ENCODE measurements at regions not wholly inside any gene's neighbourhood (a gene's known extent, or its start where the extent isn't known, plus 50 kb on each side); places are given as distances from the start of the nearest gene placed in this dataset.
"Not testable (repeated sequence)": the region's sequence is repeated elsewhere in the genome, so short reads cannot be mapped to it uniquely, and the experiment has no call there.

DNA sequence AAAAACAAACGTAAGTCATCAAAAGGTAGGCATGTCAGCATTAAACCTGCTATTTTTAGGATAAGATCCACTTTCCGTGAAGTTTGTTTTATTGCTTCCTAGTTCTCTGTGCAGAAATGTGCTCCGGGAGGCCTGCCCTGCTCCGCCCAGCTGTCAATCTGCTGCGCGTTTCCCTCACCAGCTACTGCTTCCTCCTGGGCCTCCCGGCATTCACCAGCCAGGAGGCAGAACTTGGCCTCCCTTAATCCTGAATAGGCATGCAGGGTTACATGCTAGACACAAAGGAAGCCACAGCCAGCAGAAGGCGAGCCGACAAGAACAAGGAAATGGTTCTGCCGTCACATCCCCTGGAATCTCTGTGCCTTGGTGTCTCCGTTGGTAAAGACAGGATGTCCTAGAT is 386.2 kb downstream of the IRS2 start:
- Mint-ChIP-seq H3K4me1 (no peaks in the 10 kb centered on the region), H3K4me3 (no peak overlapping the region), H3K36me3 (ENCODE audit: low read depth) (no peaks in the 10 kb centered on the region), H3K9me3 (ENCODE audit: low read depth) (no peaks in the 10 kb centered on the region), H3K27me3 (peaks cover 10% of the 10 kb centered on the region), H3K27ac (no peak overlapping the region)
- intact Hi-C loops (cut with DNase I, micrococcal nuclease): no loop called here
- ATAC-seq: no peak
- DNase-seq: no peak
- CTCF ChIA-PET: no interaction called here
- POLR2A ChIA-PET: interaction anchor here (0.6 kb wide), 1 partner anchor 468 kb away, joined by 3 read pairs; no protein-coding TSS in a partner anchor

DNA sequence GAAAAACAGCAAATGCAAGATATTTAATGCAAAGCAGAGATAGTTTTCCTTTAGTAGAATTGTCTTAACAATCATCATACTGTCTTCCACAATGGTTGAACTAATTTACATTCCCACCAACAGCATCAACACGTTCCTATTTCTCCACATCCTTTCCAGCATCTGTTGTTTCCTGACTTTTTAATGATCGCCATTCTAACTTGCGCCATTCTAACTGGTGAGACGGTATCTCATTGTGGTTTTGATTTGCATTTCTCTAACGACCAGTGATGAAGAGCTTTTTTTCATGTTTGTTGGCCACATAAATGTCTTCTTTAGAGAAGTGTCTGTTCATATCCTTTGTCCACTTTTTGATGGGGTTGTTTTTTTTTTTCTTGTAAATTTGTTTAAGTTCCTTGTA is 388.3 kb downstream of the IRS2 start:
- H3K9me3 Mint-ChIP-seq (ENCODE audit: low read depth); DNase-seq; intact Hi-C loops (cut with DNase I, micrococcal nuclease); H3K27ac Mint-ChIP-seq; POLR2A ChIA-PET; H3K36me3 Mint-ChIP-seq (ENCODE audit: low read depth); H3K4me3 Mint-ChIP-seq; CTCF ChIA-PET; H3K4me1 Mint-ChIP-seq; ATAC-seq: not testable (repeated sequence)
- peaks cover 13% of the 10 kb centered on the region for H3K27me3 Mint-ChIP-seq

DNA sequence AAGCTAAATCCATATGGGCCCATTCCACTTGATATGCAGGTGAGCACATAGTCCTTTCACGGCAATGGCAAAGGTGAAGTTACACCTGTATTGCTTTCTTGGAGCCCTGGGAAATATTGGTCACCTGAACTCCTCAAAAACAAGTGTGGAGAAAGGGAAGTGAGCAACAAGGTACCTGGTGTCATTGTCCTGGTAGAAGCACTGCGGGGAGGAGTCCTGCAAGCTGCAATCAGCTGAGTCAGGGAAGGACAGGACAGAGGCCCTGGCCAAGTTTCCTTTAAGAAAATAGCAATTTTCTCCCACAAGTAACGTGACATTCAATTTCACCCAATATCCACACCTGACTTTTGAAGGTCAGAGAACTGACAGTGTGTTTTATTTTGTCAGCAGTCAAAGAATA is 389.1 kb downstream of the IRS2 start:
- no peak for DNase-seq
- Mint-ChIP-seq H3K27ac (no peak overlapping the region), H3K36me3 (ENCODE audit: low read depth) (no peaks in the 10 kb centered on the region), H3K27me3 (peaks cover 13% of the 10 kb centered on the region), H3K4me3 (no peak overlapping the region), H3K4me1 (no peaks in the 10 kb centered on the region), H3K9me3 (ENCODE audit: low read depth) (no peaks in the 10 kb centered on the region)
- ChIA-PET CTCF (interaction anchor here (0.6 kb wide), 1 partner anchor 254 kb away, joined by 3 read pairs; no protein-coding TSS in a partner anchor), POLR2A (no interaction called here)
- ATAC-seq: no peak
- intact Hi-C loops (cut with DNase I, micrococcal nuclease): no loop called here

DNA sequence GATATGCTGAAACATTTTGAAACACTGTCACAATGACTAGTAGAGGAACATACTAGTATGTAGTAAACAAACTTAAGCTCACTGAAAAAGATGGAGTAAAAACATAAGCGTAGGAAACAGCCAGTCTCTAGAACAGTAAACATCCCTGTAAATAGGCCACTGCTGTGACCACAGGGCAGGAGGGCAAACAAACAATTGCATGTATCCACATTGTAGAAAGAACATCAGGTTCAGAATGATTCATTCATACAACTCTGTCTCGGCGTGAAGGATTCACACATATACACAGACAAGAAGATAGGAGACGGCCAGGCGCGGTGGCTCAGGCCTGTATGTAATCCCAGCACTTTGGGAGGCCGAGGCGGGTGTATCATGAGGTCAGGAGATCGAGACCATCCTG is 390.1 kb downstream of the IRS2 start:
- ChIA-PET CTCF (no interaction called here), POLR2A (no interaction called here)
- Mint-ChIP-seq H3K27ac (no peak overlapping the region), H3K4me1 (no peaks in the 10 kb centered on the region), H3K4me3 (no peak overlapping the region), H3K9me3 (ENCODE audit: low read depth) (no peaks in the 10 kb centered on the region), H3K27me3 (peaks cover 13% of the 10 kb centered on the region), H3K36me3 (ENCODE audit: low read depth) (no peaks in the 10 kb centered on the region)
- no peak for ATAC-seq
- intact Hi-C loops (cut with DNase I, micrococcal nuclease): no loop called here
- DNase-seq: no peak

DNA sequence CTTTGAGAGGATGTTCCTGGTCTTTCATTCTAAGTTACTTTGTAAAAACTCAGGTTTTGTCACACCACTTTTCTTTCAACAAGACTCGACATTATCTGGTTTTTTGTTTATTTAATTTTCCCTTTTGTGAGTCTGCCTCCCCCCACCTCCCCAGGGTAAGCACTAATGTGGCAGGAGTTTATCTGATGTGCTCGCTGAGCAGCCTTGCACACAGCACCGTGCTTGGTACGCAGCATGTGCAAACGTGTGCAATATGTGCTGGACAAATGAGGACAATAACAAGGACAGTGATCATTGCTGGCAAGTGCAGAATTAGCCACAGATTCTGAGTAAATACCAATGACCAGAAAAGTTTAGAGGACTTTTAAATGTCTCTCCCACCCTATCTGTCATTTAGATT is 391.4 kb downstream of the IRS2 start:
- Mint-ChIP-seq H3K4me1 (no peaks in the 10 kb centered on the region), H3K27ac (no peak overlapping the region), H3K9me3 (ENCODE audit: low read depth) (no peaks in the 10 kb centered on the region), H3K27me3 (peaks cover 13% of the 10 kb centered on the region), H3K36me3 (ENCODE audit: low read depth) (no peaks in the 10 kb centered on the region), H3K4me3 (no peak overlapping the region)
- CTCF ChIA-PET: no interaction called here
- ATAC-seq (no peak), DNase-seq (no peak)
- POLR2A ChIA-PET: no interaction called here
- intact Hi-C loops (cut with DNase I, micrococcal nuclease): no loop called here

DNA sequence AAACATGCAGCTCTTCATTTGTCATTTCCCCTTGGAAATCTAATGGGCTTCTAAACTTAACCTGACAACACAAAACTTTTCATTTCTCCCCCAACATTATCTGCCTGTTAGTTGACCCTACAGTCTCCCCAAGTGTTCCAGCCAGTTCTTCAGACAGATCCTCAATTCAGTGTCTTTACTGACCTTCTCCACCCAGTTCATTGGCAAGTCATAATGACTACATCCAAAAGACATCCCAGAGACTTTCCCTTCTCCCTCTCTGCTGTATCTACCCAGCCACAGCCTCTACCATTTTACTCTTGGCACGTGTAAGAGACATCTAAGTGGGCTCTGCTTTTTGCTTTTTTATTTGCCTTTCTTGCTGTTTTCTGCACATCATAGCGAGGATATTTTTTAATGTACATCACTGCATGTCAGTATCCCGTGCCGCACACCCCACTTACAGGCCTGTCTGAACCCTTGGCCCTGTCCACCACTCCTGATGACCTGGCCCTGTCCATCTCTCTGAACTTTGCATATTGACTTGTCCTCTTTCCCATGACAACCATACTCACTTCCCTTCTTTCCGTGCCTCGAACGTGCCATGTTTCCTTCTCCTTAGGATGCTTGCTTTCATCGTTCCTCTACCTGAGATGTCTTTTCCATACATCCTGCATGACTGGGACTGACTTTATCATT is 391.9 kb downstream of the IRS2 start:
- Mint-ChIP-seq H3K9me3 (ENCODE audit: low read depth) (no peaks in the 10 kb centered on the region), H3K4me1 (no peaks in the 10 kb centered on the region)

DNA sequence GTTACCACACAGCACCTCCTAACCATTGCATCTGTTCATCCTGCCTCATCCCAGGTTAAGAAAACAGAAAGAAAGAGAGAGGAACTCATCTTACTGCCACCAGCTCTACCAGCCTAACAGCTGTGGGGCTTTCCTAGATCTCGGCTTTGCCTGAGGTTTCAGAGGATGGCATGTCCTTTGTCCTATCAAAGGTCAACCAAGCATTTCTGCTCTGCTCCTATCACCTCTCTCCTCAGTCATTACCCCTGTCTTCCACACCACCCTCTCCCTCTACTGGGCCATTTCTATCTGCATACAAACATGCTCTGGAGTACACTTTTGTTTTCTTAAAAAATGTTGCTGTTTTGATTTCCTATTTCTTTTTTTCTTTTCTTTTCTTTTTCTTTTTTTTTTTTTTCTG is 393.3 kb downstream of the IRS2 start:
- H3K36me3 Mint-ChIP-seq (ENCODE audit: low read depth): no peaks in the 10 kb centered on the region
- DNase-seq (no peak), ATAC-seq (no peak)
- ChIA-PET CTCF (no interaction called here), POLR2A (no interaction called here)
- intact Hi-C loops (cut with DNase I, micrococcal nuclease): no loop called here
- H3K4me1 Mint-ChIP-seq: no peaks in the 10 kb centered on the region
- H3K4me3 Mint-ChIP-seq: no peak overlapping the region
- H3K9me3 Mint-ChIP-seq (ENCODE audit: low read depth): no peaks in the 10 kb centered on the region
- H3K27me3 Mint-ChIP-seq: peaks cover 7% of the 10 kb centered on the region
- H3K27ac Mint-ChIP-seq: no peak overlapping the region

More for the DNA sequence above, 391.9 kb downstream of the IRS2 start:
- DNase-seq (no peak), ATAC-seq (no peak)
- CTCF ChIA-PET: no interaction called here
- H3K27me3 Mint-ChIP-seq: peaks cover 13% of the 10 kb centered on the region
- H3K36me3 Mint-ChIP-seq (ENCODE audit: low read depth): no peaks in the 10 kb centered on the region
- POLR2A ChIA-PET: no interaction called here
- H3K4me3 Mint-ChIP-seq: no peak overlapping the region
- intact Hi-C loops (cut with DNase I, micrococcal nuclease): no loop called here
- no peak overlapping the region for H3K27ac Mint-ChIP-seq

DNA sequence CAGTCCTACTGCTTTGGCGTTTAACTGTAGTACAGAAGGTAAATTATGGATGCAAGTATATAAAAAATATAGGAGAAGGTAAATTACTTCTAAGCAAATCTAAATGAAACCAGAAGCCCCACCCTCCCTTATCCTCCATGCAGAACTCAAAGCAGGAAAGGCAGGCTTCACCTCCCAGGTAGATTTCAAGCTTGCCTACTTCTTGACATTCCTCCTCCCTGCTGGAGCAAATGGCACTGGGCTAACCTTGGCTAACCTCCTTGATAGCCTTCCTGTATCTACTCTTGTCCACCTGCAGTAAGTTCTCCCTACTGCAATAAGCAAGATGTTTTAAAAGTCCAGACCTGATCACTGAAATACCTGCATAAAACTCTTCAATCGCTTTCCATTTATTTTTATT is 396.0 kb downstream of the IRS2 start:
- H3K27ac Mint-ChIP-seq: no peak overlapping the region
- H3K4me3 Mint-ChIP-seq: no peak overlapping the region
- no peaks in the 10 kb centered on the region for H3K36me3 Mint-ChIP-seq (ENCODE audit: low read depth)
- no peak for ATAC-seq
- DNase-seq: no peak
- H3K4me1 Mint-ChIP-seq: no peaks in the 10 kb centered on the region
- intact Hi-C loops (cut with DNase I, micrococcal nuclease): no loop called here
- CTCF ChIA-PET: no interaction called here
- peaks cover 6% of the 10 kb centered on the region for H3K27me3 Mint-ChIP-seq
- no peaks in the 10 kb centered on the region for H3K9me3 Mint-ChIP-seq (ENCODE audit: low read depth)
- POLR2A ChIA-PET: no interaction called here

DNA sequence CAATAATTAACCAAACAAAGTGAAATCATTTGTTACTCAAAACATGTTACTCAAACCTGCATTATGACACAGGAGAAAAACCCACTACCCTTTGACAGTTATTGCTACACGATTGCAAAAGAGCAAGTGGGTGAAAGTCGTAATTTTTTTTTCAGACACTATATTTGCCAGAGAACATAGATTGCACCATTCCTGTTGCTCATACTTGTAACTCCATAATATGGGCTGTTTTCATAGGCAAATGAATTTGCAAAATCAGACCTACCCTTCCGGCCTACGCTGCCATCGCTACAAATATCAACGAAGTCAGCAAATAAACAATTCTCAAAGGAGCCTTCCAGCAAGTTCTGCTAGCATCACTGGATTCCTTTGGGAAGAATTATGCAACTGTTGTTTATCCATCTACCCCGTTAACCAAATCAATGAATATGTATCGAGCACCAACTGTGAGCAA is 396.5 kb downstream of the IRS2 start:
- POLR2A ChIA-PET: no interaction called here
- Mint-ChIP-seq H3K36me3 (ENCODE audit: low read depth) (no peaks in the 10 kb centered on the region), H3K27me3 (peaks cover 6% of the 10 kb centered on the region), H3K4me3 (no peak overlapping the region), H3K4me1 (no peaks in the 10 kb centered on the region), H3K9me3 (ENCODE audit: low read depth) (no peaks in the 10 kb centered on the region), H3K27ac (no peak overlapping the region)
- CTCF ChIA-PET: no interaction called here
- ATAC-seq (no peak), DNase-seq (no peak)
- intact Hi-C loops (cut with DNase I, micrococcal nuclease): no loop called here

DNA sequence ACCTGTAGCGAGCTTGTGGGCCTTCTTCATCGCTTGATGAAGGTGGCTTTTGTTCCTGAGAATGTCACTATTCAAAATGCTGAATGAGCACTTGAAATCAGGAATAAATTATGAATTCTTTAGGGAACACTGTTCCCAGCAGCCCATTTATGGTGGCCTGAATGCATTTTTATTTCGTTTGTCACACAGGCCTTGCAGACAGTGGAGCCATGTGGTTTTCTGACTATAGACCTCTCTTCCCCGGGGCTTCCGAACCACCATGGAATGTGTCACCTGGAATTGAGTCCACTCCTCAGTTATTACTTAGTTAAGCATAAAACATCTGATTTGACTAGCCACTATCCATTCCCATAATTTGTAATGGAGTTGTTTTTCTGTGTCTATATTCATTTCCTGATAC is 396.9 kb downstream of the IRS2 start:
- POLR2A ChIA-PET: no interaction called here
- H3K4me3 Mint-ChIP-seq: no peak overlapping the region
- no peaks in the 10 kb centered on the region for H3K36me3 Mint-ChIP-seq (ENCODE audit: low read depth)
- DNase-seq: no peak
- intact Hi-C loops (cut with DNase I, micrococcal nuclease): no loop called here
- H3K4me1 Mint-ChIP-seq: no peaks in the 10 kb centered on the region
- no peak overlapping the region for H3K27ac Mint-ChIP-seq
- no peaks in the 10 kb centered on the region for H3K9me3 Mint-ChIP-seq (ENCODE audit: low read depth)
- ATAC-seq: no peak
- CTCF ChIA-PET: no interaction called here
- H3K27me3 Mint-ChIP-seq: peaks cover 6% of the 10 kb centered on the region

DNA sequence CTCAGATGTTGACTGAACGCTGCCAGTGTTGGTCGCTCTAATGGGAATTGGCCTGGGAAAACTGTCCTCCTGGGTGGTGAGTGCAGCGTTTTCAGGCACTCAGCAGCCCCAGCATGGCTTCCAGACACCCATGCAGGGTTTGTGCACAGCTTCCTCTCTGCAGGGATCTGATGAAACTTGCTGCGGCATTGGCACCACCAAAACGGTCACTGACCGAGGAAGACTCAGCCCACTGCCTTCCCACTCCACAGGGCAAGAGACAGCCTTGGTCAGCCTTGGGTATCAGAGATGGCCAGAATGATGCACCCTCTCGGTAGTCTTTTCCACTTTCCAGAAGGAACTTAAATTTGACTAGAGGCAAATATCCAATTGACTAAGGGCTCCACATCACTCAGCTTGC is 398.9 kb downstream of the IRS2 start:
- Mint-ChIP-seq H3K4me3 (no peak overlapping the region), H3K9me3 (ENCODE audit: low read depth) (no peaks in the 10 kb centered on the region), H3K36me3 (ENCODE audit: low read depth) (no peaks in the 10 kb centered on the region), H3K27ac (no peak overlapping the region), H3K4me1 (no peaks in the 10 kb centered on the region), H3K27me3 (peaks cover 3% of the 10 kb centered on the region)
- intact Hi-C loops (cut with DNase I, micrococcal nuclease): no loop called here
- DNase-seq (no peak), ATAC-seq (no peak)
- POLR2A ChIA-PET: no interaction called here
- CTCF ChIA-PET: no interaction called here

DNA sequence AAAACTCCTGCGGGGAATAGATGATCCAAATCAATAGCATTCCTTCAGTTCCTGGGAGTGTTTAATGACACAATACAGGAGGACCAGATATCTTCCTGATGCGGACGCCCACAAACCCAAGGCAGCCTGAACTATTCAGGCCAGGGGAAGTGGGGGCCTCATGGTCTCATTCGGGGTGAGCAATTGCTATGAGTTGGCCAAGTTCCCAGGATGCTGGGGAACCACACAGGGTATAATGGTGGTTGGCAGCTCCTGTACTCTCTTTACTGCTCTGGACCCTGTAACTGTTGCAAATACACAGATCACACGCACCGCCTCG is 401.2 kb downstream of the IRS2 start:
- peaks cover 5% of the 10 kb centered on the region for H3K27me3 Mint-ChIP-seq
- no peak overlapping the region for H3K4me3 Mint-ChIP-seq
- CTCF ChIA-PET: no interaction called here
- no peaks in the 10 kb centered on the region for H3K4me1 Mint-ChIP-seq
- POLR2A ChIA-PET: no interaction called here
- no peaks in the 10 kb centered on the region for H3K9me3 Mint-ChIP-seq (ENCODE audit: low read depth)
- intact Hi-C loops (cut with DNase I, micrococcal nuclease): no loop called here
- ATAC-seq: no peak
- no peak for DNase-seq
- no peak overlapping the region for H3K27ac Mint-ChIP-seq
- H3K36me3 Mint-ChIP-seq (ENCODE audit: low read depth): no peaks in the 10 kb centered on the region

Data from activated CD4-positive, alpha-beta T cell treated with anti-CD3 and anti-CD28 coated beads for 36 hours (primary cell).